HK-2 (cell line): ENCODE measurements at regions not wholly inside any gene's neighbourhood (a gene's known extent, or its start where the extent isn't known, plus 50 kb on each side); places are given as distances from the start of the nearest gene placed in this dataset.

Source experiments
- DNase-seq: peaks from one replicate; pipeline ENCODE4 v3.0.0-alpha.2; 2018; ENCODE audit not compliant: unreplicated experiment

DNA sequence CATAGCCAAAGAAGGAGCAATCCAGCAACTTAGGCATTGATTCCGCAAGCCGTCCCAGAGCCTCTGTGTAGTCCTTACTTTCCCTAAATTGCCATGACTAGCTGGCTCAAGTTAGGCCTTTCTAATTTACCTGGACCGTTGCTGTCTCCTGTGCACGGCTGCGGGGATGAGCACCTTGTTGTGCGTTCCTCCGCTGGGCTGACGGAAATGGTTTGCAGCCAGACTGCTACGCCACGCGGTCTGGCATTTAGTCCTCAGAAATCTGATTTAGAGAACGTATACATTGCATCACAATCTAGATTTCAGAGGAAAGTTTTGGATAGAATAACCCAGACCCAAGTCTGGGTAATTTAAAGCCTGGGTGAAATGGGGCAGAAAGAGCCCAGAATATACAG is 133.2 kb upstream of the ARHGAP5 start:
- DNase-seq: no peak

GRCh38 chr14:31944256-31945073 is 132.6 kb upstream of the ARHGAP5 start:
- DNase-seq: no peak

DNA sequence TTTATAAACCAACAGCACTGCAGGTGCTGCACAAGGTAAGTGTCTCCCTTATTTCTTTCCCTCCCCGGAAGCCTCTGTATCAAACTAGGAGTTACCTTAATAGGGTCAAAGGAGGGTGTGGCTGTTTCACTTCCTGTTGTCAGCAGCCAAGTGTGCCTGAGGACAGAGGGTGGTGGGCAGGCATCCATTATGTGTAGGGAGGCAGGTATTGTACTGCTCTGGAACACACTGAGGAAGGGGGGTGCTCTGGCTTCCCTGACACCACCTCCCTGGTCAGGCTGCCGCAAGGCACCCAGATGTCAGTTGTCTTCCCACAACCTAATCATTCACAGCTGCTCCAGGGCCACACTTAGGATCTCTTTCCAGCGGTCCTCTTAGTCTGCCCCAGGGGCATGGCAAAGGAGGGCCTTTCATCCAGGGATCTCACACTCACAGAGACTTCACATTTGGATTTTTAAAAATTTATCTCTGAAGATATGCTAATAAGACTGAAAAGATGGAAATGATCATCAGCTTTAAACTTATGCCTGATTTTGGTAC is 132.0 kb upstream of the ARHGAP5 start:
- DNase-seq: no peak

DNA sequence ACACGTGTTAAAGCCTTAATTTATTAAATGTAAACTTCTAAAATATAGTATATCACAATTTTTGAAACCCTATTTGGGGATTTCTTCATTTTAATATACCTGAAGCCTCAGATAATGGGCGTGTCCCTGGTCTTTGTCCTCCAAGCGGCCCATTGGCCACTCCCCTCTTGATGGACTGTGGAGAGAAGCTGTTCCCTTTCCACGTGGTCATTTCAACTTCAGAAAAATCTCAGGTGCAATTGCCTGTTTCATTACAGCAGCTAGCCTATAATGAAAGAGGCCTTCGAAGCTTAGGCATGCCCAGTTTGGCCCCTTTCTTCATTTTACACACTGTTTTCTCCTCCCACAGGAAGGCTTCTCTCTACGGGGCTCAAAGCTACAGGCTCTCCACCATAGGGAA is 131.4 kb upstream of the ARHGAP5 start:
- DNase-seq: no peak

- DNase-seq: no peak
Observed at GRCh38 chr14:31947076-31947475, 130.0 kb upstream of the ARHGAP5 start.

GRCh38 chr14:31947680-31948595 is 129.2 kb upstream of the ARHGAP5 start:
- no peak for DNase-seq

DNA sequence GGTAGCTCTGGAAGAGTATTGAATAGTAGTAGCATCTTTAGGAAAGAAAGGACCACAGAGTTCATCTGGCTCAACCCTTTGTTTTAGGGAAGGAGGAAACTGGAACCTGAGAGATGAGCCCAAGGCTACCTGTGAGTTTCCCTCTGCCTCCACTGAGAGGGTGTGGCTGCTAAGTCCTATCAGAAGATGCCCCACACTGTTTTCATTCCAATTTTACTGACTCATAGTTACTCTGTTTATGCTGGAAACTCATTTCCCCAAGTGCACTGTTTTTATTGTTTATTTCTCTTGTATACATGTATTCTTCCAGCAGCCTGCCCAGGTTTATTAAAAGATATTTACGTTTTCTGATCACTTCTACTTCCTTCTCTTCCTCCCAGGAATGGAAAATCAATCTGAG is 127.4 kb upstream of the ARHGAP5 start:
- DNase-seq: no peak

GRCh38 chr14:31950331-31950730 is 126.8 kb upstream of the ARHGAP5 start:
- no peak for DNase-seq

GRCh38 chr14:31950764-31951637 is 126.1 kb upstream of the ARHGAP5 start:
- no peak for DNase-seq

DNA sequence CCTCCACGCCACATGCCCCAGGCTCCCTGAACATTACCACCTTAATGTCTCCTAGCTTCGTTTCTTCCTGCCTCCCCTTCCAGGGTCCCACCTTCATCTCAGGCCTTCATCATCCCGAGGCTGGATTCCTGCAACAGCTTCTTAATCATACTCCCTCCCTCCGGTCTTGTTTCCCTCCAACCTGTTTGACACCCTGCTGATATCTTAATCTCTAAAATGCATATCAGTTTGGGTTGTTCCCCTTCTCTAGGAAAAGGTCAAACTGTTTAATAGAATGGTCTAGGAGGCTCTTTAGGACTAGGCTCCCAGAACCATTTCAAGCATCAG is 125.5 kb upstream of the ARHGAP5 start:
- no peak for DNase-seq

- no peak for DNase-seq
Observed at GRCh38 chr14:31952573-31952972, 124.5 kb upstream of the ARHGAP5 start.

GRCh38 chr14:31953210-31953609 is 123.9 kb upstream of the ARHGAP5 start:
- DNase-seq: no peak

- no peak for DNase-seq
Observed at GRCh38 chr14:31954991-31955390, 122.1 kb upstream of the ARHGAP5 start.

- DNase-seq: no peak
Observed at GRCh38 chr14:31955936-31956579, 121.0 kb upstream of the ARHGAP5 start.

GRCh38 chr14:31957565-31957964 is 119.5 kb upstream of the ARHGAP5 start:
- no peak for DNase-seq

GRCh38 chr14:31960039-31960438 is 117.1 kb upstream of the ARHGAP5 start:
- DNase-seq: no peak

- DNase-seq: no peak
Observed at GRCh38 chr14:31961896-31962295, 115.2 kb upstream of the ARHGAP5 start.

GRCh38 chr14:31962920-31963319 is 114.2 kb upstream of the ARHGAP5 start:
- DNase-seq: no peak

DNA sequence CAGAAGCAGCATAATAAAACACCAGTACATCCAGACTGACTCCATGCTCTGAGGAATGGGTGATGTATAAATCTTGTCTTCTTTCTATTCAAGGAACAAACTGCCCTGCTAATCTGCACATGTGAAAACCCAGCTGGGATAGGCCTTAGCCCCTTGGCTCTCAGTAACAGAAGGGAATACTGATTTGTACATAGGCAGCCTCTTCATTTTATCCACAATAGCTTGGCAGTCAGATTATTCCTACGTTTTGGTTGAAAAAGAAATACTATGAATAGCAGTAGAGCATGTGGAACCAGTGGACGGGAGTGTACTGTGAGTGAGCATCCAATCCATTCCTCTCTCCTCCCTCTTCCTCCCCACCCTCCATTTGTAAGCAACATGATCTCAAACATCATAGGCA is 113.5 kb upstream of the ARHGAP5 start:
- DNase-seq: no peak

GRCh38 chr14:31964490-31964889 is 112.6 kb upstream of the ARHGAP5 start:
- DNase-seq: no peak

GRCh38 chr14:31965071-31965734 is 111.9 kb upstream of the ARHGAP5 start:
- no peak for DNase-seq
